GM19455 (cell line): ENCODE measurements at regions not wholly inside any gene's neighbourhood (a gene's known extent, or its start where the extent isn't known, plus 50 kb on each side); places are given as distances from the start of the nearest gene placed in this dataset.
"Not testable (repeated sequence)": the region's sequence is repeated elsewhere in the genome, so short reads cannot be mapped to it uniquely, and the experiment has no call there.

Experiments
- ATAC-seq: cut with Tn5 transposase; IDR thresholded peaks from one replicate; pipeline ENCODE4 v1.9.1; 2021; ENCODE audit not compliant: unreplicated experiment

- no peak for ATAC-seq
Observed at GRCh38 chr4:32624943-32625603, 1904.9 kb downstream of the PCDH7 start.

DNA sequence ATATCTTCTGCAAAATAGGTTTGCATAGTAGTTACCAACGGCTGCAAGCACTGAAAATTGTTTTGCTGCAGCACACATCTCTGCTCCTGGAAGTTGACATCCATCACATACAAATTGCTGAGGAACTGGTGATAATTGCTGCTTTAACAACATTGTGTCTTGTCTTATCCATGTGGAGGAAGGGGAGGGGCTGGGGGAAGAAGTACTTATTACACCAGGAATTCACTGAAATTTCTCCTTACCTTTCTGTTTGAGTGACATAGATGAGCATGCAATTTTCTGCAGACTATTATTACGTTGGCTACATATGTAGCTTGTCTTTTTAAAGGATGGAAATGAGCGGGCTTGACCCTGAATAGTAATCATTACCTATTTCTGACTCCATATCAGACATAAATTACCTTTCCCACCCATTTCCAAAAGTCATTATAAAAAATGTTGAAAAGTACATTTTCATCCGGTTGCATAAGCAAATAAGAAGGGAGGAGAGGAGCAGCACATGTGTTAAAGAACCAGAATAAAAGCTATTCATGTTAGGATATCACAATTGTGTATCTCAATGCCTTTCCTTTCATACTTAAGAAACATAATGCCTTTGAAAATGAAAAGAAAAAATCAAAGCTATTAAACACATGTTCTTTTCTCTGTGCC, 1905.6 kb downstream of the PCDH7 start:
- no peak for ATAC-seq

DNA sequence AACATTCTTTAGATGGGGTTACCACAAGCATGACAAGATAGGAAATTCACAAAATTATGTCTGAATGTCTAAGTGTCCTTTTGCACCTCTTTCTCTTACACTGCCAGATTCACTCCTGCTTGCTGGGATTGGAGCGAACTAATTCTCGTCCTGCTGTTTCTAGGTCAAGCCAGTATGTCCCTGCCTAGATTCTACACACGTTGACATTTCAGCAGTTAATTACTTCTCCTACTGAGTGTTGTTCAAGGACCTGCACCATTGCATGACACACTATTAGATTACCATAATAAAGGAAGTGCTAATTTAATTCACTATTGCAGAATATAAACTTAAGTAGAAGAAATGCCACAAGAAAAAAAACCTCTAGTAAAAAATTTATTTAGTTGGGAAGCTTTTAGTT, 1911.7 kb downstream of the PCDH7 start:
- no peak for ATAC-seq

- no peak for ATAC-seq
Observed at GRCh38 chr4:32633421-32633820, 1913.3 kb downstream of the PCDH7 start.

DNA sequence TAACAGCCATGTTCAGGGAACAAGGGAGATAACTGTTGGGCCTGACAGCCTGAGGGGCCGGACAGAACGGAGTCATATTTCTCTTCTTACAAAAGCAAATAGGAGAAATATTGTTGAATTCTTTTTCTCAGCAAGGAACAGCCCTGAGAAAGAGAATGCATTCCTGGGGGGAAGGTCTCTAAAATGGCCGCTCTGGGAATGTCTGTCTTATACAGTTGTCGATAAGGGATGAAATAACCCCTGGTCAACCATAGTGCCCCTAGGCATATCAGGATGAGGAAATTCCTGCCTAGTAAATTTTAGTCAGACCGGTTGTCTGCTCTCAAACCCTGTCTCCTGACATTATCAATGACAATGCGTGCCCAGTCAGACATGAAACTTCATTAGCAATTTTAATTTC, 1925.5 kb downstream of the PCDH7 start:
- ATAC-seq = no peak

DNA sequence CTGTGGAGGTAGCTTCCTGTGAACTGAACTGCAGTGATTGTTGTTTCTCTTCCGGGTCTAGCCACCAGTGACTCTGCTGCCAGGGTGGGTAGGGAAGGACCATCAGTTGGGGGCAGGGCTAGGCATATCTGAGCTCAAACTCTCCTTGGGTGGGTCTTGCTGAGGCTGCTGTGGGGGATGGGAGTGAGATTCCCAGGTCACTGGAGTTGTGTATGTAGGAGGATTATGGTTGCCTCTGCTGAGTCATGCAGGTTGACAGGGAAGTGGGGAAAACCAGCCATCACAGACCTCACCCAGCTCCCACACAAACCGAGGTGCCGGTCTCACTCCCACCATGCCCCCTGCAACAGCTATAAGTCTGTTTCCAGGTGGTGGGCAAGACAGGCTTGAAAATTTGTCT, 1937.8 kb downstream of the PCDH7 start:
- ATAC-seq = no peak

DNA sequence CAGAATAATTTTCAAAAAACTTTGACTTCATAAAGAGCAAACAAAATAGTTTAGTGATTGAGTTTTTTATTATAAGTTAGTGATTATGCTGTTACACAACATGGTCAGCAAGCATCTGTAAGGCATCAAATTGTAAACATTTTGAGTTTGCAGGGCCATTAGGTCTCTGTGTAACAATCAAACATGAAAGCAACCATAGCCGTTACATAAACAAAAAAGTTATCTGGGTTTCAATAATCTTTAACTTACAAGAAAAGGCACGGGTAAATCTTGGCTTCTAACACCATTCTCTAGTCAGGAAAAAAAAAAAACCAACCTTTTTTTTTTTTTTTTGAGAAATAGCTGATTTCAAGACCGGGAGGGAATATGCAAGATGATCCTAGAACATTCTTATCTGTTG, 1941.1 kb downstream of the PCDH7 start:
- ATAC-seq = no peak

DNA sequence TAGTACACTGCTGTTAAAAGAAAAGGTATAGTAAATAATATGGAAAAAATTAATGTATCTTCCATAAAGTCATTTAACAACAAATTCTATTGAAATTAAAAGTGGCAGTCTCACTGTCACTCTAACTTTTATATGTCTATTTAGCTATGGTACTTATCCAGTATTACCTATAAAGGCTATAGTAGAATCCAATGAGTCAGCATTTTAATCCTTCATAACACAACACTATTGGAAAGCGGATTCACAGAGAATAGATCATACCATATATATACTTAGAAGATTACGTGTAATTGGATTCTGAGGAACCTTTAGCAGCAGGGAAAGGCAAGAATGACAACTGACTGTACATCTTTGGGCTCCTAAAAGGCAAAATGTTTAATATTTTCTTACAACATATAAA, 1942.6 kb downstream of the PCDH7 start:
- no peak for ATAC-seq

GRCh38 chr4:32672359-32672758, 1952.2 kb downstream of the PCDH7 start:
- no peak for ATAC-seq

DNA sequence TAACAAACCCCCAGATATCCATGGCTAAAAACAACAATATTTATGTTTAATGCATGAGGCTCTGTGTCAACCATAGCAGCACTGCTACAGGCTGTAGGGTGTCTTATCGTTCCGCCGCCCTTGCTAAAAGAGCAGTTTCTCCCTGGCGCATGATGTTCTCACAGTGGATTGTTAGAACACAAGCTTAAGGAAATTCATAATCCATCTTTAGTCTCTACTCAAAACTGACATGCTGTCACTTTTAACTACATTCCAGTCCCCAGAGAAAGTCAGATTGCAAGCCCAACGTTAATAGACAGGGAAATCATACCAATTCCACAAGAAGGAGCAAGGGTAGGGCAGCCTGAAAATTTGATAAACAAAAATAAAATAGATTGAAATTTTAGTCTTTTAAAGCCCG, 1960.8 kb downstream of the PCDH7 start:
- no peak for ATAC-seq

GRCh38 chr4:32684160-32684559, 1964.0 kb downstream of the PCDH7 start:
- no peak for ATAC-seq

GRCh38 chr4:32686123-32686522, 1966.0 kb downstream of the PCDH7 start:
- no peak for ATAC-seq

DNA sequence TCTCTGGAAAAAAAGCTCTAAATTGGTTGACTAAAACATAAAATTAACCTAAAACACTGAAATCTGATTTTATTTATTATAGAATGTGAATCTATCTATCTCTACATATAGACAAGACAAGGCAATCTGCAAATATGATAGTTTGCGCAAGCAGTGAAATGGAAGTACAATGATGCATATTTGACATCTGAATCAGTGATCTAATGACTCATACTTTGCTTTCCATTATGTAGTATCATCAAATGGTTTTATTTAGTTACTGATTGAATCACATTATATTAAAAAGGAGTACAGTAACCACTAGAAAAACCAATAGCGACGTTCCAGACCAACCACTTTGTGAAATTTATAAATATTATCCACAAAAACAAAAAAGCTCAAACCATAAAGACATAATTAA, 1969.3 kb downstream of the PCDH7 start:
- no peak for ATAC-seq

DNA sequence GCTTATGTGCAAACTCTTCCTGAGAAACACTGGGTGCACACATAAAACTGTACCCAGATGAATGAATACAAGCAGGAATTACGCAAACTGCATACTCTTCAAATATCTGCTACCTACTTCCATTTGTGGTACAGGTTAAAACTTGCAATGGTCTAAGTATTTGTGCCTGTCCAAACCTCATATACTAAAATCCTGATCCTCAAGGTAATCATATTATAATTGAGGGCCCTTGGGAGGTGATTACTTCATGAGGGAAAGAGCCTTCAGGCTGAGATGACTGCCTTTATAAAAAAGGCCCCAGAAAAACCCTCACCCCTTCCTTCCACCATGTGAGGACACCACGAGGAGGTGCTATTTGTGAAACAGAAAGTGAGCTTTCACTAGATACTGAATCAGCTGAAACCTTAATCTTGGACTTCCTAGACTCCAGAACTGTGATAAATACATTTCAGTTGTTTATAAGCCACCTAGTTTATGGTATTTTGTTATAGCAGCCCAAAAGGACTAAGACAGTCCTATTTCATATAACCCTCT, 1977.2 kb downstream of the PCDH7 start:
- no peak for ATAC-seq

GRCh38 chr4:32700838-32701237, 1980.7 kb downstream of the PCDH7 start:
- ATAC-seq = no peak

DNA sequence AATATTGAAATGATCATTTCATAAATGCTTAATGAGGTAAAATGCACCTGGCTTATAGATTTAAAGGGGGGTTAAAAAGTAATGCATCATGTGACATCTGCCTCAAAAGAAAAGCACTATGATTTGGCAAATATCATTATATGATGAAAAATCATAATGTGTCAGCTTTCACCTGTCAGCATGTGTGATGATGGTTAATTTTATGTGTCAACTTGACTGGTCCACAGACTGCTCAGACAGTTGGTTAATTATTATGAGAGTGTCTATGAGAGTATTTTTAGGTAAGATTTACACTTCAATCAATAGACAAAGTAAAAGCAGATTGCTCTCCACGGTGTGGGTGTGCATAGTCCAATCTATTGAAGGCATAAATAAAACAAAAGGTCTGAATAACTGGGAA, 1986.7 kb downstream of the PCDH7 start:
- no peak for ATAC-seq

- not testable (repeated sequence) for ATAC-seq
Observed at GRCh38 chr4:32716090-32716620, 1996.0 kb downstream of the PCDH7 start.

GRCh38 chr4:32735856-32736590, 2015.9 kb downstream of the PCDH7 start:
- no peak for ATAC-seq

- no peak for ATAC-seq
Observed at GRCh38 chr4:32744211-32744610, 2024.0 kb downstream of the PCDH7 start.

GRCh38 chr4:32745351-32745750, 2025.2 kb downstream of the PCDH7 start:
- ATAC-seq = no peak

GRCh38 chr4:32748061-32748460, 2027.9 kb downstream of the PCDH7 start:
- ATAC-seq = no peak

GRCh38 chr4:32748498-32748897, 2028.3 kb downstream of the PCDH7 start:
- no peak for ATAC-seq
